SU-DHL-6 (cell line): ENCODE measurements at regions not wholly inside any gene's neighbourhood (a gene's known extent, or its start where the extent isn't known, plus 50 kb on each side); places are given as distances from the start of the nearest gene placed in this dataset.

ENCODE experiments used
- H2AFZ ChIP-seq: fragments of 200-600 bp; sonication (generic); 2 replicates; pipeline ENCODE4 v1.6.1; 2014; ENCODE audit warnings: low read depth, mild to moderate bottlenecking, moderate library complexity, mixed read lengths, antibody characterized with exemption, low read length; ENCODE audit not compliant: severe bottlenecking
- H3F3A ChIP-seq: fragments of 200-600 bp; shearing (Covaris generic); 2 replicates; pipeline ENCODE4 v1.6.0; 2016; ENCODE audit warnings: antibody characterized with exemption, mild to moderate bottlenecking; ENCODE audit not compliant: insufficient read depth
- H3K27ac ChIP-seq: fragments of 200-600 bp; sonication (generic); 2 replicates; pipeline ENCODE4 v1.5.1; 2016; ENCODE audit warnings: low read depth, mild to moderate bottlenecking, low read length, moderate library complexity, mixed read lengths
- H3K27me3 ChIP-seq: fragments of 200-600 bp; sonication (generic), shearing (Covaris generic); 2 replicates; pipeline ENCODE4 v1.6.0; 2014; ENCODE audit warnings: mild to moderate bottlenecking, low read length
- H3K36me3 ChIP-seq: fragments of 200-600 bp; sonication (generic); 2 replicates; pipeline ENCODE4 v1.6.1; 2014; ENCODE audit warnings: mild to moderate bottlenecking, low read length, mixed read lengths
- H3K4me2 ChIP-seq: fragments of 300-600, 200-600 bp; shearing (Covaris generic), sonication (generic); 2 replicates; pipeline ENCODE4 v1.6.0; 2014; ENCODE audit warnings: low read length, low read depth, mild to moderate bottlenecking; ENCODE audit not compliant: poor library complexity, severe bottlenecking
- H3K4me3 ChIP-seq: fragments of 200-600 bp; sonication (generic); 2 replicates; pipeline ENCODE4 v1.5.1; 2014; ENCODE audit warnings: antibody characterized with exemption, low read length, mild to moderate bottlenecking, mixed read lengths; ENCODE audit not compliant: insufficient read depth, poor library complexity, severe bottlenecking
- H3K79me2 ChIP-seq: fragments of 200-600 bp; sonication (generic); 2 replicates; pipeline ENCODE4 v1.6.1; 2014; ENCODE audit warnings: mild to moderate bottlenecking, low read length, moderate library complexity; ENCODE audit not compliant: insufficient read depth
- H3K9ac ChIP-seq: fragments of 200-600 bp; sonication (generic); 2 replicates; pipeline ENCODE4 v1.7.0; 2014; ENCODE audit warnings: mild to moderate bottlenecking, low read length
- H3K9me2 ChIP-seq: fragments of 200-600 bp; sonication (generic); replicated peaks from 2 replicates; pipeline ENCODE4 v1.6.1; 2014; ENCODE audit warnings: low read length; ENCODE audit not compliant: insufficient read depth
- H3K9me3 ChIP-seq: fragments of 200-600 bp; sonication (generic); 2 replicates; pipeline ENCODE4 v1.6.1; 2014; ENCODE audit warnings: low read length, mixed read lengths; ENCODE audit not compliant: insufficient read depth
- H4K20me1 ChIP-seq: fragments of 200-600 bp; sonication (generic); 2 replicates; pipeline ENCODE4 v1.6.1; 2014; ENCODE audit warnings: low read depth, mild to moderate bottlenecking, antibody characterized with exemption, low read length, moderate library complexity, mixed read lengths
- CTCF ChIP-seq: fragments of 200-600 bp; sonication (generic); IDR thresholded peaks from one replicate; pipeline ENCODE4 v1.5.1; 2017; ENCODE audit warnings: antibody characterized with exemption, mild to moderate bottlenecking, low read length, moderate library complexity; ENCODE audit not compliant: insufficient read depth, poor library complexity, severe bottlenecking
- EZH2phosphoT487 ChIP-seq: fragments of 200-600 bp; sonication (generic), shearing (Covaris generic); conservative IDR thresholded peaks from 2 replicates; pipeline ENCODE4 v1.6.1; 2018; ENCODE audit warnings: mild to moderate bottlenecking, antibody characterized with exemption, low read length, moderate library complexity, mixed read lengths

DNA sequence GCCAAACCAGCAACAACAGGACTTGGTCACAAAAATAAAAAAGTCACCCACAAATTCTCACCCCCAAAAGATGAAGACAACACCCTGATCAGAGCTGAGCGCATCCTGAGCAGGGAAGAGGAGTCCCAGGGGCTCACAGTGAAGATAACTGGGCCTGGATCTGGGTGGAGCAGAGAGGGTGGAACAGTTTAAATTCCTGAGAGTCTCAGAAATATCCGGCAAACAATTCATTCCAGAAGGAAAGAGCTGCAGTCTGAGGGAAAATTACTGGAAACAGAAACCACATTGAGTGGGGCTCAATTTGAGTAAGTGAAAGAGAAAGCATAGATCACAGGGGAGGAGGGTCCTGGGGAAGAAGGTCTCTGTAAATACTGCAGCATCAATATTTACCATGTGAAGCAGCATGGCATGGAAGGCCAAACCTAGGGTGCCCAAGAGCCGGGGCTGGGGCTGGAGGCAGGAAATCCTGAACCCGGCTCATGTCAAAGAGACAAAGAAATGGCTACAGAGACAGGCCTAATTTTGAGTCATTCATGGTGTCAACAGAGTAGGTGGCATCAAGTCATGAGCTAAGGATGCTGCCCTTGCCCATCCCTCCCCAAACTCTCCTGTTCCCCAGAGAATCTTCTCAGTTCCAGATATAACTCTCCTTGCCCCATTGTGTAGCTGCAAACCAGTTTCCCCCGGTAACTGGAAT lies 61.4 kb upstream of the ZBTB7C start:
- Histone ChIP-seq H3K4me3 (no peak overlapping the region), H3K9me2 (no peaks in the 10 kb centered on the region), H3K27ac (no peak overlapping the region), H3K9ac (no peak overlapping the region), H3F3A (no peaks in the 10 kb centered on the region), H3K27me3 (no peaks in the 10 kb centered on the region), H4K20me1 (no peaks in the 10 kb centered on the region), H3K4me2 (no peak overlapping the region), H3K36me3 (no peaks in the 10 kb centered on the region), H3K79me2 (no peaks in the 10 kb centered on the region), H2AFZ (no peak overlapping the region), H3K9me3 (no peaks in the 10 kb centered on the region)
- TF ChIP-seq EZH2phosphoT487 = no peak
- TF ChIP-seq CTCF = no peak

DNA sequence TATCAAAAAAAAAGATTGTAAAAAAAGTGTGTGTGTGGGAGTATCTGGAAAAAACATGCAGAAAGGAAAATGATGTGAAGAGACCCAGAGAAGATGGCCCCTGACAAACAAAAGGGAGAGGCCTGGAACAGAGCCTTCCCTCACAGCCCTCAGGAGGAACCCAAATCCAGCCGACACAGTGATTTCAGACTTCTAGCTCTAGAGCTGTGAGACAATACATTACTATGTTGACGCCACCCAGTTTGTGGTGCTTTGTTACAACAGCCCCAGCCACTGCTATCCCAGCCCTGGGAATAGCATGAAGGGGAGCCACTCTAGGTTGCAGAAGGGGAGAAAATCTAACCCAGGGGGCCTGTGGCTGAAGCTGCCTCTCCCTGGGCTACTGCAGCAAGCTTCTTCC lies 59.0 kb upstream of the ZBTB7C start:
- Histone ChIP-seq H3K9me3 (no peaks in the 10 kb centered on the region), H3K9ac (no peak overlapping the region), H3F3A (no peaks in the 10 kb centered on the region), H2AFZ (no peak overlapping the region), H3K79me2 (no peaks in the 10 kb centered on the region), H3K4me3 (no peak overlapping the region), H3K36me3 (no peaks in the 10 kb centered on the region), H3K27ac (no peak overlapping the region), H3K4me2 (no peak overlapping the region), H4K20me1 (no peaks in the 10 kb centered on the region), H3K9me2 (no peaks in the 10 kb centered on the region), H3K27me3 (no peaks in the 10 kb centered on the region)
- no peak for TF ChIP-seq CTCF
- no peak for TF ChIP-seq EZH2phosphoT487

DNA sequence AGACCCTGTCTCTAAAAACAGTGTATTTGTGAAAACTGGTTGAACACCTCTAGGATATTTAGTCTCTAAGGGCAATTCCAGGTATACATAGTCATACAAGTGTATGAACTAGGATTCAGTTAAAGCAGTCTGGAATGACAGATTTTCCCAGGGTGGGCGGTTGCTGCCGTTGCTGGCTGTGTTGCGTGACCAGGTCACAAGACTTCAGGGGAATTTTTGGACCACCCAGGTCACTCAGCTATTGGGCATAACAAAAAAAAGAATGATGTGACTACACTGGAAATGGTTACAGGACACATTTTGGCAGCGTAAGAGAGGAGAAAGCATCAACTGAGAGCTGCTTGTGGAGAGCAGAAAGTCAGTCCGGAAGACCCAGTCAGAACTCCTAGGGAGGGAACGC lies 58.0 kb upstream of the ZBTB7C start:
- Histone ChIP-seq H4K20me1 (no peaks in the 10 kb centered on the region), H3K79me2 (no peaks in the 10 kb centered on the region), H2AFZ (no peak overlapping the region), H3K4me2 (no peak overlapping the region), H3K27me3 (no peaks in the 10 kb centered on the region), H3K4me3 (no peak overlapping the region), H3K36me3 (no peaks in the 10 kb centered on the region), H3K9me3 (no peaks in the 10 kb centered on the region), H3K9me2 (no peaks in the 10 kb centered on the region), H3K9ac (no peak overlapping the region), H3F3A (no peaks in the 10 kb centered on the region), H3K27ac (no peak overlapping the region)
- TF ChIP-seq EZH2phosphoT487 = no peak
- no peak for TF ChIP-seq CTCF
